Subcutaneous abdominal adipose tissue (tissue), 5 donors: ENCODE measurements at regions not wholly inside any gene's neighbourhood (a gene's known extent, or its start where the extent isn't known, plus 50 kb on each side); places are given as distances from the start of the nearest gene placed in this dataset.

ENCODE experiments used
- H3K27ac ChIP-seq: one replicate; pipeline ENCODE4 v1.7.0; 2013; ENCODE audit warnings: low read depth, mild to moderate bottlenecking, inconsistent platforms, low read length, moderate library complexity
- H3K27me3 ChIP-seq, 5 donors: one replicate each; pipeline ENCODE4 v1.7.0; 2013; ENCODE audit warnings: low read length in 5 of 5, inconsistent platforms in 1 of 5; ENCODE audit not compliant: control insufficient read depth in 5 of 5, insufficient read depth in 4 of 5
- H3K36me3 ChIP-seq, 5 donors: one replicate each; pipeline ENCODE4 v1.7.0; 2013; ENCODE audit warnings: low read length in 5 of 5; ENCODE audit not compliant: control insufficient read depth in 5 of 5, insufficient read depth in 5 of 5
- H3K4me1 ChIP-seq, 5 donors: one replicate each; pipeline ENCODE4 v1.7.0; 2013; ENCODE audit warnings: low read length in 5 of 5, mild to moderate bottlenecking in 3 of 5, moderate library complexity in 1 of 5; ENCODE audit not compliant: control insufficient read depth in 5 of 5, insufficient read depth in 5 of 5
- H3K4me3 ChIP-seq, 5 donors: one replicate each; pipeline ENCODE4 v1.7.0; 2013; ENCODE audit warnings: low read length in 5 of 5, low read depth in 1 of 5
- H3K9ac ChIP-seq, 5 donors: one replicate each; pipeline ENCODE4 v1.7.0; 2013; ENCODE audit warnings: low read length in 5 of 5, mild to moderate bottlenecking in 4 of 5, moderate library complexity in 3 of 5
- H3K9me3 ChIP-seq, 5 donors: one replicate each; pipeline ENCODE4 v1.7.0; 2013; ENCODE audit warnings: low read length in 5 of 5; ENCODE audit not compliant: control insufficient read depth in 5 of 5
- donor health status: healthy.
- donor health status: healthy.
- donor health status: healthy.
- donor health status: healthy.
- donor health status: healthy.

- H3K27ac ChIP-seq: no peak overlapping the region
- H3K4me1 ChIP-seq: peaks cover 3 to 19% (median 17%) of the 10 kb centered on the region in 5 donors
- H3K4me3 ChIP-seq: no peak overlapping the region
Measured at GRCh38 chr9:106701611-106702010, 161.4 kb upstream of the ZNF462 start.

GRCh38 chr9:106704056-106704615, 158.8 kb upstream of the ZNF462 start:
- no peaks in the 10 kb centered on the region for H3K27me3 ChIP-seq
- H3K9me3 ChIP-seq: peaks cover 0 to 11% (median 5%) of the 10 kb centered on the region in 5 donors
- H3K36me3 ChIP-seq: no peaks in the 10 kb centered on the region
- no peak overlapping the region for H3K9ac ChIP-seq
- no peak overlapping the region for H3K4me3 ChIP-seq
- H3K27ac ChIP-seq: no peak overlapping the region
- peaks cover 0 to 16% (median 14%) of the 10 kb centered on the region in 5 donors for H3K4me1 ChIP-seq

More at GRCh38 chr9:106701611-106702010, 161.4 kb upstream of the ZNF462 start:
- Histone ChIP-seq H3K27me3 (no peaks in the 10 kb centered on the region), H3K9me3 (peaks cover 0 to 11% (median 5%) of the 10 kb centered on the region in 5 donors), H3K9ac (no peak overlapping the region), H3K36me3 (no peaks in the 10 kb centered on the region)

- Histone ChIP-seq H3K27me3 (no peaks in the 10 kb centered on the region), H3K27ac (no peak overlapping the region), H3K9ac (no peak overlapping the region)
Measured at GRCh38 chr9:106707291-106707690, 155.7 kb upstream of the ZNF462 start.

GRCh38 chr9:106707738-106708474, 155.1 kb upstream of the ZNF462 start:
- Histone ChIP-seq H3K9ac (no peak overlapping the region), H3K27ac (no peak overlapping the region), H3K36me3 (no peaks in the 10 kb centered on the region), H3K4me1 (peaks cover 0 to 16% (median 14%) of the 10 kb centered on the region in 5 donors), H3K9me3 (peaks cover 0 to 11% (median 5%) of the 10 kb centered on the region in 5 donors), H3K4me3 (peak overlapping the region in 1 of 5 donors; percentile 16), H3K27me3 (no peaks in the 10 kb centered on the region)

More at GRCh38 chr9:106707291-106707690, 155.7 kb upstream of the ZNF462 start:
- Histone ChIP-seq H3K4me1 (peaks cover 0 to 16% (median 14%) of the 10 kb centered on the region in 5 donors), H3K4me3 (peak overlapping the region in 1 of 5 donors; percentile 16), H3K9me3 (peaks cover 0 to 11% (median 5%) of the 10 kb centered on the region in 5 donors), H3K36me3 (no peaks in the 10 kb centered on the region)

GRCh38 chr9:106708475-106709146, 154.4 kb upstream of the ZNF462 start:
- no peaks in the 10 kb centered on the region for H3K27me3 ChIP-seq
- no peak overlapping the region for H3K27ac ChIP-seq
- peaks cover 0 to 11% (median 5%) of the 10 kb centered on the region in 5 donors for H3K9me3 ChIP-seq
- H3K4me1 ChIP-seq: peaks cover 0 to 16% (median 14%) of the 10 kb centered on the region in 5 donors
- H3K9ac ChIP-seq: no peak overlapping the region
- no peak overlapping the region for H3K4me3 ChIP-seq
- no peaks in the 10 kb centered on the region for H3K36me3 ChIP-seq

- Histone ChIP-seq H3K9ac (no peak overlapping the region), H3K36me3 (no peaks in the 10 kb centered on the region), H3K4me1 (peaks cover 0 to 13% (median 12%) of the 10 kb centered on the region in 5 donors), H3K9me3 (no peaks in the 10 kb centered on the region), H3K27me3 (no peaks in the 10 kb centered on the region), H3K4me3 (no peak overlapping the region), H3K27ac (no peak overlapping the region)
Measured at GRCh38 chr9:106712279-106712678, 150.7 kb upstream of the ZNF462 start.

- Histone ChIP-seq H3K9ac (no peak overlapping the region), H3K27me3 (no peaks in the 10 kb centered on the region), H3K36me3 (no peaks in the 10 kb centered on the region), H3K4me3 (no peak overlapping the region), H3K27ac (no peak overlapping the region), H3K9me3 (no peaks in the 10 kb centered on the region), H3K4me1 (peaks cover 0 to 12% (median 8%) of the 10 kb centered on the region in 5 donors)
Measured at GRCh38 chr9:106713206-106713605, 149.8 kb upstream of the ZNF462 start.

- Histone ChIP-seq H3K27ac (no peak overlapping the region), H3K4me1 (peaks cover 0 to 26% (median 8%) of the 10 kb centered on the region in 5 donors), H3K9ac (no peak overlapping the region), H3K36me3 (no peaks in the 10 kb centered on the region), H3K4me3 (no peak overlapping the region), H3K9me3 (no peaks in the 10 kb centered on the region), H3K27me3 (no peaks in the 10 kb centered on the region)
Measured at GRCh38 chr9:106716820-106717219, 146.1 kb upstream of the ZNF462 start.

GRCh38 chr9:106717686-106718085, 145.3 kb upstream of the ZNF462 start:
- Histone ChIP-seq H3K27me3 (no peaks in the 10 kb centered on the region), H3K9me3 (no peaks in the 10 kb centered on the region), H3K27ac (no peak overlapping the region), H3K9ac (no peak overlapping the region), H3K4me1 (peaks cover 0 to 35% (median 13%) of the 10 kb centered on the region in 5 donors), H3K4me3 (no peak overlapping the region), H3K36me3 (no peaks in the 10 kb centered on the region)

- Histone ChIP-seq H3K9ac (no peak overlapping the region), H3K36me3 (no peaks in the 10 kb centered on the region), H3K27ac (no peak overlapping the region), H3K4me1 (peaks cover 0 to 43% (median 14%) of the 10 kb centered on the region in 5 donors), H3K9me3 (no peaks in the 10 kb centered on the region), H3K4me3 (no peak overlapping the region), H3K27me3 (no peaks in the 10 kb centered on the region)
Measured at GRCh38 chr9:106718936-106719335, 144.0 kb upstream of the ZNF462 start.
